ENCODE measurements at regions not wholly inside any gene's neighbourhood (a gene's known extent, or its start where the extent isn't known, plus 50 kb on each side); places are given as distances from the start of the nearest gene placed in this dataset.

- no peak for TF ChIP-seq POLR2A (IDR thresholded peaks at IDR 0.05)
- TF ChIP-seq, protein P1, sequence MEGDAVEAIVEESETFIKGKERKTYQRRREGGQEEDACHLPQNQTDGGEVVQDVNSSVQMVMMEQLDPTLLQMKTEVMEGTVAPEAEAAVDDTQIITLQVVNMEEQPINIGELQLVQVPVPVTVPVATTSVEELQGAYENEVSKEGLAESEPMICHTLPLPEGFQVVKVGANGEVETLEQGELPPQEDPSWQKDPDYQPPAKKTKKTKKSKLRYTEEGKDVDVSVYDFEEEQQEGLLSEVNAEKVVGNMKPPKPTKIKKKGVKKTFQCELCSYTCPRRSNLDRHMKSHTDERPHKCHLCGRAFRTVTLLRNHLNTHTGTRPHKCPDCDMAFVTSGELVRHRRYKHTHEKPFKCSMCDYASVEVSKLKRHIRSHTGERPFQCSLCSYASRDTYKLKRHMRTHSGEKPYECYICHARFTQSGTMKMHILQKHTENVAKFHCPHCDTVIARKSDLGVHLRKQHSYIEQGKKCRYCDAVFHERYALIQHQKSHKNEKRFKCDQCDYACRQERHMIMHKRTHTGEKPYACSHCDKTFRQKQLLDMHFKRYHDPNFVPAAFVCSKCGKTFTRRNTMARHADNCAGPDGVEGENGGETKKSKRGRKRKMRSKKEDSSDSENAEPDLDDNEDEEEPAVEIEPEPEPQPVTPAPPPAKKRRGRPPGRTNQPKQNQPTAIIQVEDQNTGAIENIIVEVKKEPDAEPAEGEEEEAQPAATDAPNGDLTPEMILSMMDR (IDR thresholded peaks at IDR 0.05) = no peak
Measured at GRCh38 chr14:29990993-29991392, 63.3 kb upstream of the PRKD1 start.
